GM19395 (cell line): ENCODE measurements at regions not wholly inside any gene's neighbourhood (a gene's known extent, or its start where the extent isn't known, plus 50 kb on each side); places are given as distances from the start of the nearest gene placed in this dataset.

Experiments
- ATAC-seq: cut with Tn5 transposase; IDR thresholded peaks from one replicate; pipeline ENCODE4 v1.9.1; 2021; ENCODE audit warnings: mild to moderate bottlenecking, moderate library complexity; ENCODE audit not compliant: unreplicated experiment

DNA sequence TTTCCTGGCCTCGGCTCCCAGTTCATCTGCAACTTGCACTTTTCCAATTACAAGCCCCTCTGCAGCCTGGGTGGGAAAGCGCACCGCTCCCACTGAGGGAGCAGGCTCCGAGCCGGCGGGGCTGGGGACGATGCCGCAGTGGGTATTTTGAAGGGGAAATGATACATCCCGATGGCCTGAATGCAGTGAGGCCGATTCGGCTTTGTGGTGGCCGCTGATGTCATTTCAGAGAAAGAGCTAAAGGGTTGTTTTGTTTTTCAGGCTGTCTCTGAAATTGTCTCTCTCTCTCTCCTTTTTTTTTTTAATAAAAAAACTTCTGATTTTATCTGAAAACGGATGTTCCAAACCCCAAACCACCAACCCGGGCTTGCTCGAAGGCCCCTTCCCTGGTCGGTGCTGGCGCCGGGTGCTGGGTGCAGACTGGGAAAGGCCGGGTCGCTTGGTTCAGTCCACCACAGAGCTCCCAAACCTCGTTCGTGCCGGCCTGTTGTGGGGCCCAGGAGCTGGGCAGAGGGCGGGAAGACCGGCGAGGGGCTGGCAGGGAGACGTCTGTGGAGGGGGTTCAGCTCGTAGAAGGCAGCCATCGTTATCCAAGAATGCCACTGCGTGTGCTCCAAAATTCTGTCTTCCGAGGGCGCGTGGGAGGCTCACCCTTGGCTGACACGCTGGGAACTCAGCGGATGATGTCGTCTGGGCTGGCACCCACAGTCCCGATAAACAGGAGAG lies 102.8 kb downstream of the FOXL1 start:
- no peak for ATAC-seq

DNA sequence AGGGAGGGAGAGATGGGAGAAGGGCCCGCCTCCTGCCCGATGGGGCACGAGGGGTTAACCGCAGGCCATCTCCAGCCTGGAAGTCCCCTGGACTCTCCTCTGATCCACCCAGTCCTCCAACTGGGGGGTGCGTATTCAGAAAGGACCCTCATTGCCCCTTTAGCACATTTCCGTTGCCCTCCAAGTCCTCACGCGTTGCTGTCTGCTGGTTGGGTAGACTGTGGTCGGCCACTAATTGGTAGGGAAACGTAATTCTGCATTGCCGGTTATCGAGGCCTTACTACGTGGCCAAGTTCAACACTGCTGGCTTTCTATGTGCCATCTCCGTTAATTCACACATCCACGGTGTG lies 103.4 kb downstream of the FOXL1 start:
- ATAC-seq: no peak

DNA sequence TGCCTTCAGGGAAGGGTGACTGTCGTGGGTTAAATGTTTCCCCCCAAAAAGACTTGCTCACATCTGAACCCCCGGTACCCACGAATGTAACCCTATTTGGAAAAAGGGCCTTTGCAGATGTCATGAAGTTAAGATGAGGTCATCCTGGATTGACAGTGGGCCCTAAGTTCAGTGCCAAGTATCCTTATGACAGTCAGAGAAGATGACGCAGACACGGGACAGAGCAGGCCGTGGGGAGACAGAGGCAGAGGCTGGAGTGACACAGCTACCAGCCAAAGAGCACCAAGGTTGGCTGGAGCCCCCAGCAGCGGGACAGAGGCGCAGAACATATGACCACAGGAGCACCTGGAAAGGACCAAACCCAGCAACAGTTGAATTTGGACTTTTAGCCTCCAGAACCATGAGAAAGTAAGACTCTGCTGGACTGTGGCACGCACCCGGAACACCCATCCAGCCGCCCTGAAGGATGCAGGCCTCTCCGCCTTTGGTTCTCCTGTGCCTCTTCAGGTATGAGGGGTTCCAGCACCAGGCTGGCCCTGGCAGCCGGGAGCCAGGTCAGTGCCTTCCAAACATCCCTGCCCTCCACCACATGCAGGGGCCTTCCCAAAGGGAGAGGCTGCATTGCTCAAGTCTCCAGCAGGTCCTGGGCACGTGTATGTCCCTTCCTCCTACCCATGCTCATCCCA lies 104.0 kb downstream of the FOXL1 start:
- no peak for ATAC-seq

DNA sequence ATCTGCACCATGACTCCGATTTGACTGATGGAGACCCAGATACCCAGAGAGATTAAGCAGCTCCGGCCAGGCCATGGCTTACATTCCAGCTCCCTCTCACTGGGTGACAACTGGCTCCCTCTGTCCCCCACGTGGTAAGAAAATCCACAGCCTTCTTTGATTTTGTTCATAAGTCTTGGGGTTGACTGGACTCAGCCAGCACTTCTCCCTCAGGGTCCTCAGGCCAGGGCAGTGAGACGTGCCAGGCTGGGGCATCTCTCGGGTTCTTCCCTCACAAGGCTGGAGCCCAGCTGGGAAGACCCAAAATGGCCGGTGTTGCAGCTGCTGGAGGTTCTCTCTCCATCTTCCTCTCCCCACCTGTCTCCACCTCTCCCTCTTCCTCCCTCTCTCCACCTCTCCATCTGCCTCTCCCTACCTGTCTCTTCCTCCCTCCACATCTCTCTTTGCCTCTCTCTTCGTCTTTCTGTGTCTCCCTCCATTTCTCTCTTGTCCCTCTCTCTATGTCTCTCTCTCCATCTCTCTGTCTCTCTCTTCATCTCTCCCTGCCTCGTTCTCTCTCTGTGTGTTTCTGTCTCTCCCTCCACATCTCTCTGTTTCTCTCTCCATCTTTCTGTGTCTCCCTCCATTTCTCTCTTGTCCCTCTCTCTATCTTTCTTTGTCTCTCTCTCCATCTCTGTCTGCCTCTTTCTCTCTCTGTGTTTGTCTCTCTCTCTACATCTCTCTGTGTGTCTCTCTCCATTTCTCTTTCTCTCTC lies 105.3 kb downstream of the FOXL1 start:
- no peak for ATAC-seq

DNA sequence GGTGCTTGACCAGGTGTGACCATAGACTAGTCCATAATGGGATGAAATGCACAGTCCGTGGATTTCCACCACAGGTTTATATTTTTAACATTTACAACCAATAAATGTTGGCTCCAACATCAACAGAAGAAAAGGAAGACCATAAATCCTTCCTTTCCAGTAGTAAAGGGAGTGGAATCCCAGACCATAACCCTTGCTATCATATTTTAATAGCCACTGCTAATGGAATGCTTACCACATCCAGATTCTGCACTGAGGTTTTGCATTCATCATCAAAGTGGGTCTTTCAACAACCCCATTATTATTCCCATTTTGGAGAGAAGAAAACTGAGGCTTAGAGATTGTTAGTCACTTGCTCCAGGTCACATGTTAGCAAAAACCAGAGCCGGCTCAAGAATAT lies 106.7 kb downstream of the FOXL1 start:
- ATAC-seq: no peak

DNA sequence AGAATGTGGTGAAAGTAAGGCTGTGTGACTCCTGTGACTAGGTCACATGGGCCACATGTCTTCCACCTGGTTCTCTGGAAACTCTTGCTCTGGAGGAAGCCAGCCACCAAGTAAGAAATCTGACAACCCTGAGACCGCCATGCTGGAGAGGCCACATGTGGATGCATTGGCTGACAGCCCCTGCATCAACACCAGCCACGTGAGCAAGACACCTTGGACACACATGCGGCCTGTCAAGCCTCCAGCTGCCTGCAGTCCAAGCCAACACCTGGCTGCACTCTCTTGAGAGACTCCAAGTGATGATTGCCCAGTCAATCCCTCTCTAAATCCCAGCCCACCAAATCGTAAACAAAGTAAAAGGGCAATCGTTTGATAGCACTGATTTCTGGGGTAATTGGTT lies 112.6 kb downstream of the FOXL1 start:
- no peak for ATAC-seq

DNA sequence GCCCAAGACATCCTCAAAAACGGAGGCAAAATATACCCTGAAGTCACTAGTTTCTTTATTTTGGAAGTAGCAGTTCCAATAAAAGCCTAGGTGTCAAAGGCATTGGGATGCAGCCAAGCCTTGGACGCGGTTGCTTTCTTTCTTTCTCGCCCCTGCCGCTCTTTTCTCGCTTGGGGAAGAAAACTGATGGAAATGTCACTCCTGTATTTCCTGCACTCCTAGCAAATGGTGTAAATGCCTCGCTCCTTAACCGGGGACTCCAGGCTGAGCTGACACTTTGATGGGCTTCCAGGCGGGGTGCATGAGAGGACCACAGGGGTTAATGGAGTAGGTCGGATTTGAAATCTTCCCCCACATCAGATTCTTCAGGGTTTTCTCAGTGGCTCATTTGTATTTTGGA lies 114.1 kb downstream of the FOXL1 start:
- ATAC-seq: no peak

DNA sequence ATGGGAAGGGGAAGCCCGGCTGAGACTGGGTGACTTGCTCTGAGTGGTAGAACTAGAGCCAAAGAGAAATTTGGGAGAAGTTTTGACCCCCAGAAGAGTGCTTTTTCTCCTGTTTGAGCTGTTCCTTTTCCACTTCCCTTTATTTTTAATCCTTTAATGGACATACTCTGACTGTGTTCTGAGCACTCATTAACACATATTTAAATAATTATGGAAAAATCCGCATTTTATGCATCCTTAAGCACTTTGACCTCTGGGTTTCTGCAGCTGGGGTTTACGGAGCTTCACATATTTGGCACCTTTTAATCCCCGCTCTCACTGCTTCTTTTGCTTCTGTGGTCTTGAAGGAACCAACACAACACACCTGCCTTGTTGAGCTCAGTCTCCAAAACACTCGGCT lies 114.7 kb downstream of the FOXL1 start:
- no peak for ATAC-seq

DNA sequence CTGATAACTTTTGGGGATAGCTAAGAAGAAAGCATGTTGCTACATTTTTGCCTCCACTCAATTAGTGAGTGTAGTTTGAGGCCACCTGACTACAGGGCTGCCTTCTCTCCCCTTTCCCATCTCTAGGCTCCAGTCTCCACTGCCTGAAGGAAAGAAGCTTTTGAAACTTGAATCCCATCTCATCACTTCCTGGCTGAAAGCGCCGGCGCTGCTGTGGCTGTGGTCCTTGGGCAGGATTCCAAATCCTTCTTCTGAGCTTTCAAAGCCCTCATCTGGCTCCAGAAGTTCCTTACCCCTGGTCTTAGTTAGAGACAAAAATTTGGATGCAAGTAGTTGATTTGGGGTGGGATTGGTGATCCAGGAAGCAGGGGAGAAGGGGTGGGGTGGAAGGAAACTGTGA lies 119.4 kb downstream of the FOXL1 start:
- no peak for ATAC-seq

DNA sequence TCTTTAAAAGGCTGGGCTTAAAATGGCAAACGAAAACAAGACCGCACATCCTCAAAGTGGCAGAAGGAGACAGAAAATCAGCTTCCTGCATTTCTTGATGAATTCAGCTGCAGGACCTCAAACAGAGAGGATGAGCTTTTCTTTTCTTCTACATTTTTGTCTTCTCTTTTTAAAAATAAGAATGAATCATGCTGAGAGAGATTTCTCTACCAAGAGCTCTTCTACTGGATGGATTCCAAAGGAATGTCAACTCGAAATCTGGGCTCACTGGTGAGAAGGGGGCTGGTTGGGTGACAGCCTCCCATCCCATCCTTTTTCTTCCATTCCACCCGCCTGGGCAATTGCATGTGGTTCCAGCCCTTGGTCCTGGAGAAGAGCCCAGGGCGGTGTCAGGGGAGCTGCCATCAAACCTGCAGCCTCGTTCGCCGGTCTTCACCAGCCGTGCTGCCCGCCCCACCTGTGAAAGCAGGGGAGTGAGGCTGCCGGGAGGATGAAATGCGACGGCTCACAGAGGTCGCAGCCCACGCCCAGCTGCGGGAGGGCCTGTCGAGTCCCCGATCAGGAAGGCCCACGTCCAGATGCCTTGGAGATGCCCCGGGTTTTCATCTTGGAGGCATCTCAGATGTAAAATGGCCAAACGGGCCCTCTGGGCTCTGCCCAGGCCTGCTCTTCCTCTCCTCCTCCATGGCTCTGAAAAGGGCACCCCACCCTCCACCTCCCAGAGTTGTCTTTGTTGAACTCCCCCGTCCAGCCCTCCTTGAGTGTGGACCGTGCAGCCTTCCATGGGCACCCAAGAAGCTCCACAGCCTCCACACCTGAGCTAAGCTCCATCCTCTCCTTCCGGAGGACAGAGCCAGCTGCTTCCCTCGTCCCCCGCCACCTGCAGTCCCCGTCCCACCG lies 121.9 kb downstream of the FOXL1 start:
- no peak for ATAC-seq

DNA sequence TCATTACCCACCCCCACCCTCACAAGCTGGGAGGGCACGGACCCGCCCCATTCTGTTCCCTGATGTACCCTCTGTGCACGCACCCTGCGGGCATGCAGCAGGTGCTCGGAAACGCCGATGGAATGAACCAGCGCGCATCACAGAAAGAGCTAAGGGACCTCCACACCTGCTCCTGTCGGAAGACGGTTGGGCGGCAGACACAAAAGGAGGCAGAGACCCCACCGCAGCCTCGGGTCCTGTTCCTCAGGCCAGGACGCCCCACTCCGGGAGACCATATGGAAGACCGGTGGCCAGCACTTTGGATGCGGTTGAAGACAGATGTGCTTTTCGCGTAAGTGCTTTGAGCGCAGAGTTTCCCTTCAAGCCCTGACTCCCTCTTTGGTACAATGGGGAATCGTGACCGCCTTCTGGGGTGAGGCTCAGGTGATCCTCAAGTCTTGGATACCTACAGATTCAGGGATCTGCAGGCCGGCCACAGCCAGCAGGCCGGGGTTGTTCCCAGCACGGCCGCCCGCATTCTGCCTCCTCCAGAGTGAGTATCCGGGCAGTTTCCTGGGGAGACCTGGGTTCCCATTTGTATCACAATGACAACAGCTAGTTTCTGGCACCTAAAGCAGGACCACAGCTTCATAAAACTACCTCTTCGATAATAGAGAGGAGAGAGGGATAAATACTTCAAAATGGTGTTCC lies 123.1 kb downstream of the FOXL1 start:
- ATAC-seq: no peak

DNA sequence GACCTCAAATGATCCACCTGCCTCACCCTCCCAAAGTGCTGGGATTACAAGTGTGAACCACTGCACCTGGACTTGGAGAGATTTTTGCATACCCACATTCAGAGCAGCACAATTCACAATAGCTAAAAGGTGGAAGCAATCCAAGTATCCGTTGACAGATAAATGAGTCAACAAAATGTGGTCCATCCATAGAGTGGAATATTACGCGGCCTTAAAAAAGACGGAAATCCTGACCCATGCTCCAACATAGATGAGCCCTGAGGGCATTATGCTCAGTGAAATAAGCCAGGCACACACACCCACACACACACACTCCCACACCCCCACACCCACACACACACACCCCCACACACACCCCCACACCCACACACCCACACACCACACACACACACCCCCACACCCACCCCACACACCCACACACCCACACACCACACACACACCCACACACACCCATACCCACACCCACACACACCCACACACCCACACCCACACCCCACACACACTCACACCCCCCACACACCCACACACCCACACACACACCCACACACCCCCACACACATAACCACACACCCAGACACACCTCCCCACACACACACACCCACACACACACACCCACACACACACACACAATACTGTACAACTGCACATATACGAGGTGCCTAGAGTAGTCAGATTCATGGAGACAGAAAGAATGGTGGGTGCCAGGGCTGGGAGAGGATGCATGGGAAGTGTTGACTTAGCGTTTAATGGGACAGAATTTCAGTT lies 124.7 kb downstream of the FOXL1 start:
- ATAC-seq: no peak

DNA sequence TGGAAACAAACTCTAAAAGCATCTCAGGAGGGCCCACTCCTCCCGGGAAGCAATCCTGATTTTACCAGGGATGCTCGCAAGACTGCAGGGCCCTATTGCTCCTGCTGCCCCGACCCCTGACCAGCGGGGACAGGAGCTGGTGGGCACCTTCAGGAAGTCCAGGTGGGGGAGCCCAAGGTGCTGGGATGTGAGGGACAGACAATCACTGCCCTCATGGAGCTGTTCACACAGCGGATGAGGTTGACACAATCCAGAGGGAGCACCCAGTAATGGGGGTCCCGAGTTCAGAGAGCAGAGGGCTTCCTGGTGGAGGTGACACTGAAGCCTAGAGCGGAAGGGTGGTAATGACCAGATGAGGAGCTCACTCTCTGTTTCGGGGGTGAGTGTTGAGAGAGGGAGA lies 126.2 kb downstream of the FOXL1 start:
- ATAC-seq: no peak

DNA sequence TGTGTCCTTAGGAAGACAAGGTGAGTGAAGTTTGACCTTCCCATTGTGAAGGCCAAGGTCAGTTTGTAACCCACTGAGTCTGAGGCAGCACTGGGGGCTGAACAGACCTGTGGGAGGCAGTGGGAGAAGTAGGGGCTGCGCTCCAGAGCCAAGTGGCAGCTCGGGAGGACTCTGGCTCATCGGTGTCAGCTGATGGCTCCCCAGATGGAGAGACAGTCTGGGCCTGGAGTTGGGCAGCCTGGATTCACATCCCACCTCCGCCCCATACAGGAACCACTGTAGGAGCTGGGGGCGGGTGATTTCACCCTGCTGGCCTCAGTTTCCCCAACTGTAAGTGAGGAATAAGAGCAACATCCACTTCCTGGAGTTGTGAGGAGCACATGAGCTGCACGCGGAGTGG lies 128.4 kb downstream of the FOXL1 start:
- no peak for ATAC-seq

DNA sequence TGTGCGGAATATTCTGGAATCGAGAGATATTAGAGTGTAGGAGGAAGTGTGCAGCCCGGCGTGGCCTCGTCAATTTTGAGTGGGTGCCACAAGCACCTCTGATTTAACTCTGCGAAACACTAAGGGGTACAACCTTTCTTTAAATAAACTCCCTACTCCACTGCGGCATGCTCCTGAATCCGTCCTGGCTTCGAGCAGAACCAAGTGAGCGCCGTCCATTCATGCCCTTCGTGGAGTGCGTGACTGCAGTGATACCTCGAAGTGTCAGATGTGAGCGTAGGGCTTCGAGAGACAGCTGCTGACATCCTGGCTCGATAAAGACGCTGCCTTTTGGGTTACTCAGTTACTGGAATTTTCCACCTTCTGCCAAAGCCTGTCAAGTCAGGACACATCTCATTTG lies 128.8 kb downstream of the FOXL1 start:
- ATAC-seq: no peak

DNA sequence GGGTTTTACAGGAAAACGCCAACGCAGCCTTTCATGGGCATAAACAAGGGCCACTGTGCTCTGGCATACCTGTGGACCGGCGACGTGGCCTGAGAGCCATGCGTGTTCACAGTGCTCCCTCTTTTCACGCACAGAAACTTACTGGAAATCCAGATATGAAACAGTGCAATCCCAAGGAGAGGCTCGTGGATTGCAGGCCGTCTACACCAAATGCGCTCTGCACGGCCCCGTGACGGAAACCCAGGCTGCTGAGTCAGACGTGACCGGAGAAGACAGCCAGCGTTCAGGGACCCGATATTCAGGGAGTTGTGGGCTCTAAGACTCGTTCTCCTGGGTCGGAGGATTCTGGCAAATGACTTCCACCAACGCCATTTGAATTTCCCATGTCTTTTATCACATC lies 129.2 kb downstream of the FOXL1 start:
- ATAC-seq: no peak

DNA sequence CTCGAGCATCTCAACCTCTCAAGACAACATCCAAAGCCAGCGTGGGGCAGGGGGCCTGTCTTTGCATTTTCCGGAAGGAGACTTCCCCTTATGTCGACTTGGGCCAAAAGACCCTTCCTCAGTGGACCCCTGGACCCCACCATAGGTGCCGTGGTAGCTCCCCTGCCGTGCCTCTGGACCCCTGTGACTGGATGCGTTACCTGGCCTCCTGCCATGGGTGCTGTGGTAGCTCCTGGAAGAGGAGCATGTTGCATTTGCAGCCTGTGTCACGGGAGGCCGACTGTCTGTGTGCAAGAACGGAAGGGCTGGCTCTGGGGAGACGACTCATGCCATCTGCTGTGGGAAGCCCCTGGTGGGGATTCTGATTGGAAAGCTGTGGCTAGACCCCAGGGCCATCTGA lies 130.1 kb downstream of the FOXL1 start:
- ATAC-seq: no peak

DNA sequence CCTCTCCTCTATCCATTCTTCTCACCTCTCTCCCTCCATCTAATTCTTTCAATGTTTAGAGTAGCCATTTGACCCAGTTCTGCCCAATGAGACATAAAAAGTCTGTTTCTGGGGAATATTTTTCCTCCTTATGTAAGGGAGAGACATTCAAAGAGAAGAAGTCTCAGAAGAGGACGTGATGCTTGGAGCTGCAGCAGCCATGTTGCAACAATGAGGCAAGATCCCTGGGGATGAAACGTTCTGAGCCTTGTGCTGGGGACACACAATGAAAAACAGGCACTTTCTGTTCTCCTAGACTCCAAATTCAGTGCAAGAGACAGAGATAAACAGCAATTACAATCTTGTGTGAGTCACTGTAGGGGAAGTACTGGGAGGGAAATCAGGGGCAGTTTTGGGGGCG lies 130.8 kb downstream of the FOXL1 start:
- no peak for ATAC-seq

DNA sequence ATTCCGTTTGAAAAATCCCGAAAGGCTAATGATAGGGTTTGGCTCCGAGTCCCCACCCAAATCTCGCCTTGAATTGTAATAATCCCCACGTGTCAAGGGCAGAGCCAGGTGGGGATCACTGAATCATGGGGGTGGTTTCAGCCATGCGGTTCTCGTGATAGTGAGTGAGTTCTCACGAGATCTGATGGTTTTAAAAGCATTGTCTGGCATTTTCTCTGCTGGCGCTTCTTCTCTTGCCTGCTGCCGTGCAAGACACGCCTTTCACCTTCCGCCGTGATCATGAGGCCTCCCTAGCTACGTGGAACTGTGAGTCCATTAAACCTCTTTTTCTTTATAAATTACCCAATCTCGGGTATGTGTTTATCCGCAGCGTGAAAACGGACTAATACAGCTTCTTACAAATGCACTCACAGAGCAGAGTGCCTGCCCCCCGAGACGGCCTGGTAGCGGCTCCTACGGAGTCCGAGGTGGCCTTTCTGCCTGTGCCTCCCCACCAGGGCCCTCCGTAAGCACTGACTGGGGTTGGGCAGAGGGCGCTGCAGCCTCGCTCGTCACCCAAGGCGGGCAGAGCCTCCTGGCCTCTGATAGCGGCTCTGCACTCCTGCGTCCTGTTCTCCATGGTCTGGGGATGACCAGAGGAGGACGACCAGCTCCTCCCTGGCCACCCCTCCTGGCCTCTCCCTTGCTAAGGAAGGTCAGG lies 131.7 kb downstream of the FOXL1 start:
- no peak for ATAC-seq
